PFSK-1 (cell line): ENCODE measurements at regions not wholly inside any gene's neighbourhood (a gene's known extent, or its start where the extent isn't known, plus 50 kb on each side); places are given as distances from the start of the nearest gene placed in this dataset.

Experiments
- POLR2AphosphoS5 ChIP-seq: IDR thresholded peaks from 2 replicates; pipeline ENCODE4 v1.6.1; 2012; ENCODE audit warnings: low read depth, mild to moderate bottlenecking, control low read depth, low read length, moderate library complexity
- SIN3A ChIP-seq: IDR thresholded peaks from 2 replicates; pipeline ENCODE4 v1.6.1; 2012; ENCODE audit warnings: mild to moderate bottlenecking, low read length, moderate library complexity, borderline replicate concordance; ENCODE audit not compliant: insufficient read depth

- TF ChIP-seq SIN3A (no peak), POLR2AphosphoS5 (no peak)
These were observed 149.1 kb downstream of the AACS start for GRCh38 chr12:125214289-125214688.
